H1 (cell line): ENCODE measurements at regions not wholly inside any gene's neighbourhood (a gene's known extent, or its start where the extent isn't known, plus 50 kb on each side); places are given as distances from the start of the nearest gene placed in this dataset.

ENCODE experiments used
- HDAC6 ChIP-seq: IDR thresholded peaks from one replicate; pipeline ENCODE4 v1.7.1; 2012; ENCODE audit warnings: low read depth, mild to moderate bottlenecking, inconsistent platforms, low read length, moderate library complexity
- RAD21 ChIP-seq, 2 experiments: IDR thresholded peaks in 1 of 2; conservative IDR thresholded peaks in 1 of 2; 2 replicates each; pipeline ENCODE4 v1.6.1; 2011; ENCODE audit warnings: low read depth in 2 of 2, low read length in 2 of 2, improper control_type of control experiment in 1 of 2, inconsistent platforms in 1 of 2, mild to moderate bottlenecking in 1 of 2, moderate library complexity in 1 of 2
- SIN3A ChIP-seq, 2 experiments: IDR thresholded peaks in 1 of 2; conservative IDR thresholded peaks in 1 of 2; 2 replicates each; pipeline ENCODE4 v1.6.1; 2011 to 2012; ENCODE audit warnings: low read length in 2 of 2, improper control_type of control experiment in 1 of 2, low read depth in 1 of 2, mild to moderate bottlenecking in 1 of 2
- SIRT6 ChIP-seq: IDR thresholded peaks from one replicate; pipeline ENCODE4 v1.7.1; 2012; ENCODE audit warnings: low read length, inconsistent platforms

DNA sequence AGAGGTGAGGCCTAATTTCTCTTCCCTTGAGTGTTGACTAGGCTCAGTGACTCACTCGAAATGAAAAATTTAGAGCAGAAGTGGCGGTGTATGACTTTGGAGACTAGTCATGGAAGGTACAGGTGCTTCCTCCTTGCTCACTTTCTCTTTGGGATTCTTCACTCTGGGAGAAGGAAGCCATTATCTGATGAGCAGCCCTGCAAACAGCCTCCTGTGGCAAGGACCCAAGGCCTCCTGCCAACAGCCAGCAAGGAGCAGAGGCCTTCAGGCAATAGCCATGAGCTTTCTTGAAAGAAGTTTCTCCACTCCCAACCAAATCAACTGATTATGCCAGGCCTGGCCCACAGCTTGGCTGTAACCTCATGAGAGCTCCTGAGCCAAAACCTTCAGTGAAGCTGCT lies 369.6 kb upstream of the VWC2 start (continued):
- TF ChIP-seq HDAC6: no peak
- no peak for TF ChIP-seq SIN3A (conservative IDR thresholded peaks at IDR 0.05 in 1 of 2, IDR thresholded peaks at IDR 0.05 in 1 of 2; ENCODE audit: low read depth in 1 of 2, low read length in 2 of 2)
- no peak for TF ChIP-seq SIRT6
- TF ChIP-seq RAD21 (IDR thresholded peaks at IDR 0.05 in 1 of 2, conservative IDR thresholded peaks at IDR 0.05 in 1 of 2; ENCODE audit: low read depth in 2 of 2, low read length in 2 of 2): no peak
